COLO668 (cell line): ENCODE measurements at regions not wholly inside any gene's neighbourhood (a gene's known extent, or its start where the extent isn't known, plus 50 kb on each side); places are given as distances from the start of the nearest gene placed in this dataset.

ENCODE experiments used
- DNase-seq: peaks from one replicate; lab custom pipeline; 2025; ENCODE audit not compliant: unreplicated experiment; lab: John Stamatoyannopoulos, UW

- no peak for DNase-seq
Observed at GRCh38 chr9:107118863-107119624, 164.0 kb upstream of the RAD23B start.

DNA sequence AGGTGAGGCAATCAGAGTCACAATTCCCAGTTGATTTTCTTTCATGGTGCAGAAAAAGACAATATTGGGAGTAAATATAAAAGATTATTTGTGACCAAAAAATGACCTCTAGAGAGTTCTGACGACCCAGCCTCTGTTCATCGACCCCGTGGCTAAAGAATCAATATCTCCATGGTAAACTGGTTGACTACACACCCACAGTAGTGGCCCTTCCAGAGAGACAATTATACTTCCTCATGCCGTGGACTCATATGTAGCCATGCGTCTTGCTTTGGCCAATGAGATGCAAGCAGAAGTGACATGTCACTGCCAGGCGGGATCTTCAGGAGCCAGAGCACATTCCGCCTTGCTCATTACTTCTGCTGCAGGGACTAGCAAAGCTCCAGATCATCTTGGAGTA lies 163.3 kb upstream of the RAD23B start:
- DNase-seq: no peak

DNA sequence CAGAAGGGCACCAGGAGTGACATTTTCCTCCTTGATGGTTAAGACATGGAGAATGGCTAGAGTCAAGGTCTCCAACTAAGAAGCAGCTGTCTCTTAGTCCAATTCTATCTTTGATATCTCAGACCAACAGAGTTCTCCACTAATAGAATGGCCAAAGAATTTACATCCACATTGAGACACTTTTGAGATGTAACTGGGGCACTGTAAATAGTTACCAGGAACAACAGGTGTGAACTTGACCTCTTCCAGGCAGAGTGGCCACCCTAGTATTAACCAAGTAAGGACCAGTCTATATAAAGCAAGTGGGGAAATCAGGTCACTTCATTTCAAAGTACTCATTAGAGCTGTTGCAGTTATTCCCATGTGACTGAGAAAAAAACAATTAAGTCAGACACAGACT lies 159.7 kb upstream of the RAD23B start:
- no peak for DNase-seq

DNA sequence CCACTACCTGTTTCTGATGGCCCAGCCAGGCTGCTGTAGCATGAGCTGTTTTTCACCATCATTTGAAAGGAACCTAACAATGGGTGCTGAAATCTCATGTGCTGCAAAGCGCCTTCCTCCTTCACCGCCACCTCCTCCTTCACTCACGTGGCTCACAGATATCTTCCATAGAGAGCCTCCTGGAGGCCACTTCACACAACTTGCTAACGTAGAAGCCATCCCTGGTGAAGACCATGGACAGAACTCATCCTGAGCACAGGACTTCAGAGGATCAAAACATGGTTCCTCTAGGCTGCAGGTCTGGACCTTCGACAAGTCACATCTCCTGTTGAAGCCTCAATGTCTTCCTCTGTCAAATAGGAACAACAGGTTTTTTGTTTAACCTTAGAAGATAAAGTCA lies 155.5 kb upstream of the RAD23B start:
- no peak for DNase-seq

GRCh38 chr9:107131108-107131799 lies 151.8 kb upstream of the RAD23B start:
- DNase-seq: peak; percentile 47

DNA sequence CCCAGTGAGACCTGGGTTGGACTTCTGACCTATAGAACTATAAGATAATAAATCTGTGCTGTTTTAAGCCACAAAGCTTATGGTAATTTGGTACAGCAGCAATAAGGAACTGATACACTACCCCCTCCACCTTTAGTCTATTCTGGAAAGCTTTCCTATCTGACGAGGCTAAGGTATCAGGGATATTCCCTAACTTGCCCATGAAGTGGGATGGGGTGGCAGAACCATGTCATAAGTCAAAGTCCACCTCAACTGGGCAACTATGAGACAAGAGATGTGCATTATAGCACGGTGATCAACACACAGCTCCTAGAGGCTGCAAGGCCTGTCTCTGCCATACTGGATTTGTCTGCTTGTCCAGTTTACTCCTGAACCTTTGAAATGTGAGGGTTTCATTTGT lies 146.8 kb upstream of the RAD23B start:
- no peak for DNase-seq

DNA sequence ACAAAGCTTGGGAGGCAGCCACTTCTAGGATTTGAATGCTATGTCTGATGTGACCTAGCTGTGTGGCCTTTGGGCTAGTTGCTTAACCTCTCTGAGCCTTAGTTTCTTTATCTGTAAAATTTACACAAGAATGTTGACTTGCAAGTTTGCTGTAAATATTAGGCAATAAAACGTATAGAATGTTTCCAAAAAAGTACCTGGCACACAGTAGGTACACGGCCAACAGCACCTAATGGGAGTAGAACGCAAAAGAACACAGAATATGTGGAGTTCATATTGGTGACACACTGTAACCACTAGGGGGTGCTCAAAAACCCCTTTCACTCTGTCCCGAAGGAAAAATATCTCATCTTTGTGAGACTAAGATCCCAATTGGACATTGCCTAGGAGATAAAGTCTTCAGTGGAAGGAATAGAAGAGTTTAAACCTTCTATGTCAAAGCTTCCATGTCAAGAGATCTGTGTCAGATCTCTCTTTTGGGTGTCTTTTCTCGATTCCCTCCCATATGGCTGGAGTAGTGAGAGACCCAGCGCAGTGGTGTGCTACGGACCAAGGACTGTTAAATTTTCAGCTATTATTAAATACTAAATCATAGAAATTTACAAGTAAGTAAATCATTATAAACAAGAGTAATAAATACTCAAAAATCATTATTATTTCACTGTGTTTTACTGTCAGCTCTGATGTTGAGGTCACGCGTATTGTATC lies 145.4 kb upstream of the RAD23B start:
- DNase-seq: peak; percentile 23

GRCh38 chr9:107138261-107138992 lies 144.7 kb upstream of the RAD23B start:
- no peak for DNase-seq

DNA sequence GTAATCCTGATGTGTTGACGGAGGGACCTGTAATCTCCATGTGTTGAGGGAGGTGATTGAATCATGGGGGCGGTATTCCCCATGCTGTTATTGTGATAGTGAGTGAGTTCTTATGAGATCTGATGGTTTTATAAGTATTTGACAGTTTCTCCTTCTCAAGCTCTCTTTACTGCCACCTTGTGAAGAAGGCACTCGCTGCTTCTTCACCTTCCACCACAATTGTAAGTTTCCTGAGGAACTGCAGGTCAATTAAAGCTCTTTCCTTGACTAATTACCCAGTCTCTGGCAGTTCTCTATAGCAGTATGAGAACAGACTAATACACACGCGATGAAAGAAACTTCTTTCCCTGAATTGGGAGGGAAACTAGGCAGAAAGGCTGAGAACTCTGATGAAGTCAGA lies 141.1 kb upstream of the RAD23B start:
- no peak for DNase-seq

DNA sequence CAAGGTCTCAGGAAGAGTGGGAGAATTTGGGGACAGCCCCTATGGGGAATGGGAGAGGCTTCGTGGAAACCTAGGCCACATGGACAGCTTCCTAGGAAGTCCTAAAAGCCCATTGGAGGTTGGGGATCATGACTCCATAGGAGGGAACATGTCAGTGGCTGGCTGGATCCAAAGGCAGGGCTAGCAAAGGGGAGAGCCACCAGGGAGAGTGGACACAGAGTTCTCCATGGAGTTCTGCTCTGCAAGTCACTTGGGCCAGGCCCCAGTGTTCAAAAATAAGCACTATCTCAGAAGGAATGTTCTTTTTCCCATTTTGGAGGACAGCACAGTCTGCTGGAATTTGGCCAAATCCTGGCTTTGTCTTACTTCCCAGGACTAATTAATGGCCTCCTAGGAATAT lies 140.6 kb upstream of the RAD23B start:
- no peak for DNase-seq

DNA sequence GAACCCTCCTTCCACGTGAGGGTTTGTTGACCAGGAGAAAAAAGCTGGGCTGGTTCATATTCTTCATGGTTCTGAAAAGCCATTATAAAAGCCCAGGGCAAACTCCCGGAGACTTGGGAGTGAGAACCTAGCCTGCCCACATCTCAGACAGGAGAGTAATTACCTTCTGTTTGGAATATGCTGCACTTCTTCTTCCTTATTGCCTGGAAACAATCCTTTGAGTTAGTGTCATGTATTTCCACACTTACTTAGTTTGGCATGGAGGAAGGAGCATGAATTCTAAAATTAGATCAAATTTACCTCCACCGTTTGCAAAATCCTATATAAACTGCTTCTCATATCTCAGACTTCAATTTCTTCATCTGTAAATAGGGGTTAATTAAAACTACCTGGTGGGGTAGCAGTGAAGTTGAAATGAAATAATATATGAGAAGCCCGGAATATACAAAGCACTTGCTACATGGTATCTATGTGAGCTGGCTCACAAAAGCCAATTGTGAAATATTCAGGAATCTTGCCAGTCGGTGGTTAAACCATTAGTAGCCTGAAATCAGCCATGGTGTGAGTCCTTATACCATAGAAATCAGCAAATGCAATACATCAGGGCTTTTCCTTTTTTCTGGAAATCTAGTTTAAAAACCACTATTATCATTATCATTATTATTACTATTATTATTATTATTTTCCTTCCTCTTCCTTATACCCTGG lies 140.0 kb upstream of the RAD23B start:
- no peak for DNase-seq

DNA sequence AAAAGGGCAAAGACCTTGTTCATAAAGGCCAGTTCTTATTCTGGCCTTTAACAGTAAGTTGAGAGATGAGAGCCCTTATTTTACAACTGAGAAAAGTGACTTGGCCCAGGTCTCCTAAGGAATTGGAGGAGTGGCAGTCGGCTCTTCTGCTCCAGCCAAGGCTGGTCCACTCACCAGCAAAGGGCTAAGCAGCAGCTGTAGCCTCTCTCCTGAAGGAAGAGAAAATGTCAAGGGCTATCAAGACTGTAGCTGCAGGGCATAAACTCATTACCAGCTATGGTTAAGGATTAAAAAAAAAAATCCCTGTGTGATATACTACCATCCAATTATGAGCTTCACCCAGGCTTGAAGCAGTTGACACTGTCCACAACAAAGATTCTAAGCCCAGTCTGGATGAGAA lies 138.6 kb upstream of the RAD23B start:
- DNase-seq: no peak

DNA sequence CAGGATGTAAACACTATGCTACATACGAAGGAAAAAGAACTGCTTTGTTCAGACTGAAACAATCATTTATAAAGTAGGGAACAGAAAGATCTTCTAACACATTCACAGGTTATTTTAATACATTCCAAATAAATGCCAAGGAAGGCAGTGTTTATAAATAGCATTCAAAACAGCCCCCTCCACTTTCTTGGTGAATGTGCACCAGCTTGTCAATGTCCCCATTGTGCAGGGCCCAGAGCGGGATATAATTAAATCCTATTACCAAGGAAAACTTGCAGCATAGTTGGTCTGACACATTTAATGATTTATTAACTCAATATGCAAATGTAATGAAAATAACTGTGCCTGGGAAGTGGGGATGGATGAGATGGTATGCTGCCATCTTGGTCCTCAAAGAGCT lies 135.9 kb upstream of the RAD23B start:
- no peak for DNase-seq

GRCh38 chr9:107148216-107148615 lies 134.9 kb upstream of the RAD23B start:
- DNase-seq: no peak

DNA sequence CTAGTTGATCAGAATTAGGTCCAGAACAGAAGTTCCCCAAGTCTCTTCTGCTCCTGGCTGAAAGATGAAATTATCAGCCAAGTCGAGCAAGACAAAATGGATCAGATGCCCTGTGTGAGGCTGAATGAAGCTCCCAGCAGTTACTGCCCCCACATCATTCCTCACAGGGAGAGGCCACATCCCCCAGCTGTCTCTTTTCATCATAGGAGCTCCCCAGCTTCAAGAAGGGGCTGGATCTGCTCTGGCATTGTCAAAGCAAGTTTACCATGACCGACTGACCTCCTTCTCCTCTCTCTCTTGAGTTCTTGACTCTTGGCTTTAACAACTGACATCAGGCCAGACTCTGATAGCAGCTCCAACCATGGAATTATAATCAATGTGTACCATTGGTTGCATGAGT lies 133.3 kb upstream of the RAD23B start:
- DNase-seq: no peak

DNA sequence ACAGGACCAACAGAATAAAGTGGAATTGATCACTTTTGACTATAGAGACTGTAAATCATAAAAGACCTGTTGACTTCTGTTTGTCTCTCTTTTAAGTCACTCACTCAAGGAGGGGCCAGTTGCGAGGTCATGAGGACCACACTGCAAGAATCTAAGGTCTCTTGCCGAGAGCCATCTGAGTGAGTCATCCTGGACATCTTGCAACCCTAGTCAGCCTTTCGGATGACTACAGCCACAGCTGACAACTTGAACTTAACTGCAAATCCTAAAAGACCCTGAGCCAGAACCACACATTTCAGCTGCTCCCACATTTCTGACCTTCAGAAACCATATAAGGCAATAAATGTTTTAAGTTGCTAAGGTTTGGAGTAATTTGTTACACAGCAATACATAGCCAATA lies 129.7 kb upstream of the RAD23B start:
- no peak for DNase-seq

DNA sequence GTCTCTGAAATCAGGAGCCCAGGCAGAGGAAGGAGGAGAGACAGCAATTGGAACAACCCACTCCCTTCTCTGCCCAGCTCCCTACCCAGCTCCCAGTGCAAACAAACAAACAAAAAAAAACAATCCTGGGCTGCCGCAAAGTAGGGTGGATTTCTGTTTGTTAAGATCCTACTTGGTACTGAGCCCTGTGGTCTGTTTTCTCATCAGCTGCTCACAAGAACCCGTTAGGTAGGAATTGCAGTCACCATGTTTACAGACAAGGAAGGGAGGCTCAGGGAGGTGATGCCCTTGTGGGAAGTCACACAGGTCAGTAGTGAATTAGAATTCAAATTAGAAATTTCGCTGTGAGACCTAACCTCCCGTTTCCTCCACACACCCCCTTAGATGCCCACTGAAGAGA lies 128.8 kb upstream of the RAD23B start:
- DNase-seq: no peak

DNA sequence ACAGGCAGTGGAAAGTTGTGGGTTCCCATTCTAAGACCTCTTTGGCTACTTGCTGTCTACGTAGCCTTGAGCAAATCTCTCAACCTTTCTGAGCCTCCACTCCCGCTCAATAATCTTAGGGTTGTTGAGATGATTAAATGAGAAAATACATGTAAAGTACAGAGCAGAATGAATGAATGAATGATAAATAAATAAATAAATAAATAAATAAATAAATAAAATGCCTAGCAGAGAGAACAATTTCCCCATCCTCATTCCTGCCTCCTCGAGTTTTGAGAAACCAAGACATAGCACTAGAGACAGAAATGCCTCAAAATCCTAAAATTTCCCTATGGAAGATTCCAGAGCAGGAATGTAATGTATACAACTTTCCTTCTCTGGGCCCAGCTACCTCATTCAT lies 128.3 kb upstream of the RAD23B start:
- no peak for DNase-seq

DNA sequence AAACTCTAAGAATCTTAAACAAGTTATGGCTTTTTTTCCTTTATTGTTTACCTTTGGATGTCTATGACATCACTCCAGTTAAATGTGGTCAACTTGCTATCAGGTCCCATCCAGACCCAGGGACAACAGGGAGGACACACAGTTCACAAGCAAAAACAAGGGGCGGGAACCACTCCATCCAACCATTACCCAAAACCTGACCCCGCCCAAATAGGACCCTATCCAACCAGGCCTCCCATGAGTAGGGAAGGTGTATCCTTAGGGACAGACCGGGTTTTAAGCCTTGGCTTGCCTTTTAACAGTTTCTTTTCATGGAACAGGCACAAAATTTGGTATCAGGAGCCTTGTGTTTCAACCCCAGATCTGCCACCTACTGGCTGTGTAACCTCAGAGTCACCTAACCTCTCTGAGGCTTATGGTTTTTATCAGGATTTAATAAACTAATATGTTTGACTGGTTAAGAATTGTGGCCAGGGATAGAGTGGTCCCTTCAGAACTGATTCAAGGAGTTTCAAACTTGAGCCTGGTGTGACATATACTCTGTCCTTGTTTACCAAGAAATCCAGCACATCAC lies 127.7 kb upstream of the RAD23B start:
- no peak for DNase-seq

DNA sequence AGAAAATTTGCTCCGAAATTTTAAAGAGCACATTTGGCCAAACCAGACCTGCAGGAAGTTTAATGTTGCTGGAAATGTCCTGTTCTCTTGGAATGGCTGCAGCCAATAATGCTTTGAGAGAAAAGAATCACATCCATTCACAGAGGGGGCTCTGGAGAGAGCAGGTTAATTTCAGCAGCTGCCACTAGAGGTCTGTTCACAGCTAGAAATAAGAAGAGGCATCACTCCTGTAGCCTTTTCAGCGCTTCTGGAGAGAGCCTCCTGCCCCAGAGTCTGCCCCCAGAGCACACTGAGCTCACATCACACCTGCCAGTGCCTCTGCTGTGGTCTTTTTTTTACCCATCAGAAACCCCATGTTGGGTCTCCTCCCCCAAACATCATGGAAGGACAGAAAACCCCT lies 124.8 kb upstream of the RAD23B start:
- peak; percentile 12 for DNase-seq

- DNase-seq: peak; percentile 63
Observed at GRCh38 chr9:107161338-107161737, 121.7 kb upstream of the RAD23B start.
